ENCODE measurements at regions not wholly inside any gene's neighbourhood (a gene's known extent, or its start where the extent isn't known, plus 50 kb on each side); places are given as distances from the start of the nearest gene placed in this dataset.

DNA sequence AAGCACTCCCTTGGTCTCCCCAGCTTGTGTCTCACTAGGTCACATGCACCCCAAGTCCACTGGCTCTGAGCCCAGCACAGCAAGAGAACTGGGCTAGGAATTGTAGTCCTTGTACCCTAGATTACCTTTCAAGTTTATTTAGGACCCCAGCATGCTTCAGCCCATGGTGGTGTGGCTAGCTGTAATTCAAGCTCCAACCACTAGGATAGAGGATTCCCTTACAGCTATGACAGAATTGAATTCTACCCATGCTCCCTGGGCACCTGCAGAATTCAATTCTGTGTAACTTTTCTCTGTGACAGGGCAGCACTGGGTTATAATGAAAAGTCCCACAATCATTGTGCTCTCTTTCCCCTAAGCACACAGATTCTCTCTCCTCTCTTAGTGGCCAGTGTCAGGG lies 253.8 kb upstream of the DMD start:
- no peak for DNase-seq

DNA sequence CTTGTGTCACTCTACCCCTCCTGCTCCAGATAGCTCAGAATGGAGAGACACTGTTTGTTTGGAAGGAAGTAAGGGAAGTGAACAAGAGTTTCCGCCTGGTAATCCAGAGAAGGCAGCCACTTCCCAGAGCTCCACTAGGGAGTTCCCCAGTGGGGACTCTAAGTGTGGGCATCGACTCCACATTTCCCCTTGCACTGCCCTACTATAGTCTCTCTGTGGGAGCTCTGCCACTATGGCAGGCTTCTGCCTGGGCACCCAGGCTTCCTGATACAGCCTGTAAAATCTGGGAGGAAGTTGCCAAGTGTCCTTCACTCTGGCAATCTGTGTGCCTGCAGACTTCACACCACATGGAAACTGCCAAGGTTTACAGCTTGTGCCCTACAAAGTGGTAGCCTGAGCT lies 245.8 kb upstream of the DMD start:
- DNase-seq: no peak

DNA sequence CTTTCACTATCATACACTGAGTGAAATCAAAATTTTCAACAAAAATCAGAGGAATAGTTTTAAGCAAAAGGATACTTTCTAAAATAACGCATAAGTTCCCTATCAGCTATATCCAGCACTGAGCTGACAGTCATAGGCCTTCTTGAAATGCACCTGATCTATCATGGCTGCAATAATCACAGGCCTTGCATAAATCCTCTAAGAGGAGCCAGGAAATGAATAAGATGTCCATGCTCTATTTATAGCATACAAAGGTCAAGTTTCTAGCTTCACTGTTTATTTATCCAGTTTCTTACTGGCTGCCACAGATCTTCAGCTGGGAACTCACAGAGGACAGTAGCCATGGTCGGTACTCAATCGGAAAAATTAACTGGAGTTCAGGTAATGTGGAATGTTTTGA lies 235.9 kb upstream of the DMD start:
- no peak for DNase-seq

DNA sequence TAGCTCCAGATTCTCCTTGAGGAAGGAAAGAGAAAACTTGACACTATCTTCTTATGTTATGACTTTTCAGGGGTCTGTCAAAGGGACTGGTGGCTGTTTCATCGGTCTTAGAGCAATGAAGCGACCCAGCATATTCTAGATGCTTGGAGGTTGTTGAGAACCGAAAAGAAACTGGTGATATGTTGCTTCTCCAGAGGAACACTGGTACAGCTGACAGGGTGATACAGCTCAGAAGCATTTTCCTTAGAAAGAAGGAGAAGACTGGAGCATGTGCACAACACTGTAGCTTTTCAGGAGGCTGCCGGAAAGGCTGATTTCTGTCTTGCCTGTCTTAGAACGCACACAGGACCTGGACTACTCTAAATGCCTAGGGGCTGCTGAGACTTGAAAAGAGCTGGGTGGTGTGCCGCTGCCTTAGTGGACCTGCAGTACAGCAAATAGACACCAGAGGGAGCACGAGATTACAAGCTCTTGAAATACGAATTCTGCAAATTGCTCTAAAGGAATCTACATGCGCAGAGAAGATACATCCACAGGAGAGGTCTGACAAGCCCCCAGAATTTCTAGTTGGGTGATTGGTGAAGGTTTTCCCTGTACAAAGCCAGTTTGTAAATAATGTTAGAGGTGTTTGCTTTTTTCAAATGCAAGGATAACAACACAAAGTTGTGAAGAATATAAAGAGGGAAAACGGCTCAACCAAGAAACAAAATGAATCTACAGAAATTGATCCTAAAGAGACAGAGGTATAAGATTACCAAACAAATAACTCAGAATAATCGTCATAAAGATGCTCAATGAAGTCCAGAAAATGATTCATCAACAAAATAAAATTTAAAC lies 223.1 kb upstream of the DMD start:
- DNase-seq: peak; percentile 13

DNA sequence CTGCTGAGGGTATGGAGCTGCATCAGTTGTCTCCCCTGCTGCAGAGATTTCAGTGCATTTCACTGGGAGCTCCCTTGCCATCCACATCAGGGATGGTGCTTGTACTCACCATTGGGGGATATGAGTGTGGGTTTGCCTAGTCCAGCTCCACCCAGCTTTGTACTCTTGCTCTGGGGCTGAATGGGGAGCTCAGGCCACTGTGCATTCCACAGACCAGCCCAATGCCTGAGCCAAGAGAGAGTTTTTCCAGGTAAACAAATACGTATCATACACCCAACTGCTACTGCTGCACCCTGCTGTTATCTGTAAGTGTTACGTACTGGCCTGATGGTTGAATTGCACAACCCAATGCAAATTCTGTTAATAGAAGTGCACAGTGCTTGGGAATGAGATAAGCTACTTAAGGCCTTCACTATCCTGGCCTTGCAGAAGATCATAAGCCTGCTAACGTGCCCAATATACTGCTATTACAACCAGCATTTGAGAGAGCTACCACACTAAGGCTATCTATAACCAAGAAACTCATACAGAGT lies 205.0 kb upstream of the DMD start:
- DNase-seq: no peak

DNA sequence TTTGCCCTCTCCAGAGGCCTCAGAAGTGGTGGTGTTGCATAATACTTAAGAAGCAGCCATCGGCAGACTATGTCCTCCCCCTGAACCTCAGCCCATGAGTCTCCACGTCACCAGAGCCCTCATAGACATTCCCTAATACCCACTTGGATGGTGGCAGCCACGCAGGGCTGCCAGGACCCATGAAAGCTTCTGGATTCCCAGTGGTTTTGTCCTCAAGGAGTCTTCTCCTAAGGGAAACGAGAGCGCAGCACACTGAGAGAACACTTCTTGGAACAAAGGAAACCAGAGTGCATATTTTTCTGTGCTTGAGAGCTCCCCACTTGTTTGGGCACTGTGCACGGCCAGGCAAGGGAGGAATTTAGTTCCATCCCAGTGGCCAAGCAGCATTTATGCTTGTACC lies 204.1 kb upstream of the DMD start:
- no peak for DNase-seq

DNA sequence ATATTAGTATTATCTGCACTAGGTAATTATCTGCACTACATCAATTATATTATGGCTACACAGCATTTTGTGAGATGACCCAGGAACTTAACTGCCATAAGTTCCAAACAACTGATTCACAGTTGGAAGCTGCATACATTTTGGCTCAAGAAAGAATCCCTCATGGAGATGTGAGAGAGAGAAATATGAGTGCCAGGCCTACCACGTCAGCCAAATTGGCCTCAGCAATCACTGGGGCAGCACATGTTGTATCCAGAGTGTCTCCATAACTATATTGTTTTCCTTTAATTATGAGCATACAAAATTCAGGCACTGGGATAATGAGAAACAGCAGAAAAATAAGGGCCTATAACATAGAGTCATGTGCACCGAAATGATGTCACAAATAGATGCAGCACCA lies 174.2 kb upstream of the DMD start:
- DNase-seq: no peak

DNA sequence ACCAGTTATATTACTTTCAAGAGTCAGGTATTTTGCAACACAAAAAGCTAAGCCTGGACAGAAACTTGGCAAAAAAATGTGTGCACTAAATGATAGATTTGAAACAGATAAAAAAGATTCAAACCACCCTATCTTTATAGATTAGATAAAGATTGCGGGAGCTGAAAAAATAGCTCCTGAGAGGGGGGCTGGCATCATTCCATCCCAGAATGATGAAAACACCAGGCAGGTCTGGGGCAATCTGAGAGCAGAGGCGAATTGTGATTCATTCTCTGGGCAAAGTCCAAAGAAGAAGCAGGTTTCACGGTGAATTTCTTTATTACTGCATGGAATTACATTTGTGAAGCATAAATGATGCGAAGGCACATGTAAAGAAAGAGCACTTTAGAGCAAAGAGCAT lies 168.5 kb upstream of the DMD start:
- no peak for DNase-seq

DNA sequence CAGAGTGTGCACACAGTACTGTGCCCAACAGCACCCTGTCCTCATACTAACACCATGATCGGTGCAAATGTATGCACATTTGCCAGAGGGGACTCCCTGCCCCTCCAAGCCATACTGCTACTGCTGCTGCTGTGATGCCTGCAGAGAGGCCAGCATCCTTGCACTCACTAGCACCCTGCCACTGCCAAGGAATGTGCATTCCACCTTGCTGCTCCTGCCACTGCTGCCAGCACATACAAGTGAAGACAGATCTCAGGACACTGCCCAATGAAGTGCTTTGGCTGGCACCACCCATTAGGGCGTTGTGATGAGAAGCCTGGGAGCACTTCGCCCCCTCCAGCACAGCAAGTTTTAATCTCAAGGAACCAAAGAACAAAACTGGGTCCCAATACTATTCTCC lies 146.3 kb upstream of the DMD start:
- no peak for DNase-seq

DNA sequence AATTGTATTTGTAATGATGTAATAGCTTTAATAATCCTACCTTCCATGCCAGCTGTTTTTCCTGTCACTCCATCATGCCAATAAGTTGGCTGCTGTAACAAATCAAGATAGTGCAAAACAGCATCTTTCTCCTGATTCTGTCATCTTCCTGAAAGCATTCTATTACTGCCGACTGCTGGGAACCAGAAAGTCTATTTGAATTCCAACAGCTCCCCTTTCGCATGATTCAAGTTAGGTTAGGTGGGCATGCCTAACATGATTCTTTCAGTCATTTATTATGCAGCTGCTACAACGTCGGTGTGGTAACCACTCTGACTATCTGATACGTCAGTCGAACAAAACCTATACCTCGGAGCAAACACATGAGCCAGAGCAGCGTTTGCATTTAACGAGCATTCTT lies 127.9 kb upstream of the DMD start:
- DNase-seq: no peak

DNA sequence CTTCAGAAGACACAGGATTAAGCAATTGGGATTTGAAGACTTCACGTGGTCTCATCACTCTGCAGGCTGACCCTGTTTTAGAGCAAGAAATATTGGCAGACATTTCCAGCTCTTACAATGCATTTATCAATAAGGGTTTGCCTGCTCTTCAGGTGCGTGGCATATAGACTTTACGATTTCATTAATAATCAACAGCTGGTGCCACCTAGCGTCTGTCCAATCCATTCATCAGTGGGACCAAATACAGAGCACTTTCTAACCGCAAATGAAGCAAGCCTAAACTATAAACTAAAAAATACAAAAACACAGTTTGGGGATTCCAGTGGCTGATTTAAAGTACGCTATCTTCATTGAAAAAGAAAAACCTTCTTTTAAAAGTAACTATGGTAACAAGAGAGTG lies 125.4 kb upstream of the DMD start:
- no peak for DNase-seq

DNA sequence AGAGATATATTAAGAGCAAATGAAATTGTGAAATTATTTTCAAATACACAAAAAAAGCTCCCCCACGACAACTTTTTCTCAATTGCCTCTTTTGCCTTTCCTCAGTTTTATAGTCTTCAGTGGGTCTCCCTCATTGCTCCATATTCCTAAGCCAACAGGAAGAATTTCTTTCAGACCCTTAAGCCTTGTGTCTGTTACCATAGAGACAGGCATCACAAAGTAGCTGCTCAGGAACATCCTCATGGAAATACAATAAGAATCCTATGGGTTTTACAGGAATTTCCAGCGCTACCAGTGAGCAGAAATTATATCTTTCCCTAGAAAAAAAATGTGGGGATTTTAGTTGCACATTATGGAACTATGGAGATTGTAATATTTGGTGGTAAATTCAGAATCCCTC lies 121.9 kb upstream of the DMD start:
- DNase-seq: no peak

DNA sequence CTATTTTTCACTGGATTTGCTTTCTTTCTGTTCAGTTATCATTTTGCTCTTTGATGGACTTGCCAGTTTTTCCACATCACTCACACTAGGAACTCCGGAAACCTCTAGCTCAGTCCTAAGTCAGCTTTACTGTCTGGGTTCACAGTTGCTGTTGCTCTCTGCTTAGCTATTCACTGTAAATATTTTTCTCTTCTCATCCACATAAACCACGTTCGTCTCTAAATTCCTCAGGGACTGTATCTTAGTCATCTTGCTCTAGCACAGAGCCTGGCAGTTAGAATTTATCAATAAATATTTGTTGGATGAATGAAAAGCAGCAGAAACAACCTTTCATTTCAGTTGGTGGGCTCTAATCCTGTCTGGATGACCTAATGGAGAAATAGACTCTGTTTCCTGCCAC lies 119.4 kb upstream of the DMD start:
- DNase-seq: no peak

DNA sequence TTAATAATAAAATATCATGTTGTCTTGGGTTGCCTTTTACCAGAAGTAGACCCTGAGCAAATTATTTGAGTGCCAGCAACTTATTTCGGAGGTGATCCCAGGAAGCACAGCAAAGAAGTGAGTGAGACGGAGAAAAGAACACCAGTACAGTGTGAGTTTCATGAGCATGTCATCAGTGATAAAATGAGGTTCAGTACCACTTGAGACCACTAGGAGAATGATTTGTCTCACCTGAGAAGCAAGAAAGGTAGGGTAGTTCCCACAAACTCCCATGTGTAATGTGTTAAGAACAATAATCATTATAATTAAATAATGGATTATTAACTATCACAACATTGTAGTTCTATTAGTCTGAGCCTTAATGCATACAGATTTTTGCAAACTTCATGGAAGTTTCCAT lies 112.8 kb upstream of the DMD start:
- DNase-seq: no peak

DNA sequence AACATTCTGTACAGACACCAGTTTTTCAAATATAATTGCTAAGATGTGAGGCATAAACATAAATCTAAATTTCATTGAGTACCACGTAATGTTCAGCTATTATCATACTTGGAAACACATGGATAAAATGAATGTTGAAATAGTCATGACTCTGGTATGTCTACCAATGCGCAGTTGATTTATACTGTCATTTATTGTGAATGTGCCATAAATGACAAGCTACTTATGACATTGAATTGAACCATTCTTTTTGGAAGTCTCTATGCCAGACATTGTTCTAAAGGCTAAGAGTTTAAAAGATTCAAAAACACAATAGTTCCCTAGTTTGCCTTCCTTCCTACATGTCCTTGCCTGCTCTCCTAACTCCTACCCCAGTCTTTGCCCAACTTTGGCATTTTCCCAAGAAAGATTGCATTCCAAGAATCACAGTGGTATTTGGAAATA lies 96.6 kb upstream of the DMD start:
- DNase-seq: no peak

DNA sequence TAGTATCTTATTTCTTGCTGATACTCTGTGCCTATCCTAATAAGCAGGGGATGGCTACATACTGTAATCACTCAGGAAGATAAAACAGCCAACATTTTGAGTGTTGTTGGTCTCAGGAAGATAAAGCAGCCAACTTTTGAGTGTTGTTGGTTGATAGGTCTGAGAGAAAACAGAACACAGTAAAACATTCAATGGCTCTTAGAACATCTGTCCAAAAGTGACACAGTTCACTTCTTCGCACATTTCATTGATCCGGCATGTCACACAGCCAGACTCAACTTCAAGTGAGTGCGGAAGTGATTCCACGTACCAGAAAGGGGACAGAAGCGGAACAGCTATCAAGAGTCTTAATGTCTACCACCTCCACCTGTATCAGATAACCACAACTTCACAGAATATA lies 87.3 kb upstream of the DMD start:
- no peak for DNase-seq

DNA sequence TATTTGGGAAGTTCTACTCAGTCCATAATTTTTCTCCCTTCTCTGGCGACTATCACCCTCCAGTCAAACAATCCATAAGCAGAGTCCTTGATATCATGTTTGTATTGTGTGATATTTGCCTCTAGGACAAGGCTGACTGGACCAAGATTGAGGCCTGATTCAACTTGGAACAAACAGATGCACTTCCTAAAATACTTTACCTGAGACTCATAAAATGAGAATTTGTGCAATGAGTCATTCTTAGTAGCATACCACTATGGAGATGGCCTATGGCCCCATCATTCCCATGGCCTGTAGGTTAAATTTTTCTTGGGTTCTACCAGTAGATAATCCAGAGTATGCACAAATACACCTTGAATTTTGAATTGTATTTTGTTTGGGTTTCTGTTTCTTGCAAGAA lies 74.2 kb upstream of the DMD start:
- DNase-seq: no peak

DNA sequence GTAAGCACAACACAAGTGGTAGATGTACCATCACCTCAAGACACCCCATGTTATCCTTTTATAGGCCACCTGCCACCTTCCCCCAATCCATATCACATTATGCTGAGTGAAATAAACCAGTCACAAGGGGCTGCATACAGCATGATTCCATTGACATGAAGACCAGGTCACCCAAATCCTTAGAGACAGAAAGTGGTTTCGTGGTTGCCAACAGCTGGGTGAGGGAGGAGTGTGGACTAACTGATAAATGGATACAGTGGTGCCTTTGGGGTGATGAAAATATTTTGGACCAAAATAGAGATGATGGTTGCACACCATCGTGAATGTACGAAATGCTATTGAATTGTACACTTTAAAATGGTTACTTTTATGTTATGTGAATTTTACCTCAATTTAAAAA lies 65.7 kb upstream of the DMD start:
- no peak for DNase-seq

DNA sequence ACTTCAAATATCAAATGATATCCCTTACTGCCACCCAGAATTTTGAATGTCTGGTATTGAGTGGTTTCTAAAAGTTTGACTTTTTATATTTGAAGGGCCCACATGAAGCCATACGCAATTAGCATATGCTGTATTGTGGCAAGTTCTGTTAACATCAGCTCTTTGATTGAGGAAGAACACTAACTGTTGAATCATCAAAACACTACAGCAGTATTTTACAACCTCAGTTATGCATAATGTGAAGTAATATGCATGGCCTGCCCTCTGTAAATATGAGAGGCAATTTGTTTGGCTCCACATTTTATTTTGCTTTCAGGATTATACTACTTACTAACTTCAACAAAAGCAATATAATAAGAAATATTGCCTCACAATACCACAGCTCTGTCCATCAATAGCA lies 62.2 kb upstream of the DMD start:
- no peak for DNase-seq

DNA sequence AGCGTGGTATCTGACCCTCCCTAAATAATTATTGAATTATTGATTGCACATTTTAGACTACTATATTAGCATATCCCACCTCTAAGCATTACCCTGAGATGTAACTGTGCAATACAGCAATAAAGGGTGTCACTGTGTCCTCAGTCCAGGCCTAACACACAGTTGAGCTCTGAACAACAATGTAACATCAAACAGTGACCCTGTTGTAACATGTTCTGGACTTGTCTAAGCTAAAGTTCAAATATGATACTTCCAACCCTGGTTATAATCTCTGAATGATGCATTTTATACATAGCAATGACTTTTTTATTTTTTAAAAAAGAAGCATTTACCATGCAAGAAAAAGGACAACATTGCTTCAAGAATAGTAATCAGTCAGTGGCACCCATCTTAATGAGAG lies 61.6 kb upstream of the DMD start:
- no peak for DNase-seq
